MM.1S (cell line): ENCODE measurements at regions not wholly inside any gene's neighbourhood (a gene's known extent, or its start where the extent isn't known, plus 50 kb on each side); places are given as distances from the start of the nearest gene placed in this dataset.

Source experiments
- DNase-seq: peaks from one replicate; pipeline ENCODE4 v3.0.0-alpha.2; 2015
- H2AFZ ChIP-seq: fragments of 300-600 bp; sonication (generic); 2 replicates; pipeline ENCODE4 v1.6.0; 2016; ENCODE audit warnings: antibody characterized with exemption, low read length
- H3F3A ChIP-seq: fragments of 300-600 bp; sonication (generic); 2 replicates; pipeline ENCODE4 v1.6.1; 2016; ENCODE audit warnings: mild to moderate bottlenecking, antibody characterized with exemption, low read length, moderate library complexity, mixed read lengths; ENCODE audit not compliant: insufficient read depth
- H3K27ac ChIP-seq: fragments of 300-600 bp; sonication (generic); 2 replicates; pipeline ENCODE4 v1.5.1; 2016; ENCODE audit warnings: mild to moderate bottlenecking, low read length
- H3K27me3 ChIP-seq: fragments of 300-600 bp; sonication (generic); replicated peaks from 2 replicates; pipeline ENCODE4 v1.6.0; 2016; ENCODE audit warnings: low read length; ENCODE audit not compliant: insufficient read depth
- H3K36me3 ChIP-seq: fragments of 300-600 bp; sonication (generic); replicated peaks from 2 replicates; pipeline ENCODE4 v1.6.1; 2016; ENCODE audit warnings: mild to moderate bottlenecking, low read length, mixed read lengths; ENCODE audit not compliant: insufficient read depth
- H3K4me1 ChIP-seq: fragments of 300-600 bp; sonication (generic); 2 replicates; pipeline ENCODE4 v1.6.1; 2016; ENCODE audit warnings: low read length, mixed read lengths
- H3K4me2 ChIP-seq: fragments of 300-600 bp; sonication (generic); 2 replicates; pipeline ENCODE4 v1.6.0; 2016; ENCODE audit warnings: low read depth, low read length
- H3K4me3 ChIP-seq: fragments of 300-600 bp; sonication (generic); 2 replicates; pipeline ENCODE4 v1.5.1; 2016; ENCODE audit warnings: low read length, mixed read lengths
- H3K79me2 ChIP-seq: fragments of 300-600 bp; sonication (generic); 2 replicates; pipeline ENCODE4 v1.6.1; 2016; ENCODE audit warnings: mixed run types, low read length, mixed read lengths
- H3K9ac ChIP-seq: fragments of 300-600 bp; sonication (generic); 2 replicates; pipeline ENCODE4 v1.6.1; 2016; ENCODE audit warnings: low read length, mixed read lengths
- H3K9me2 ChIP-seq: fragments of 300-600 bp; sonication (generic); replicated peaks from 2 replicates; pipeline ENCODE4 v1.6.1; 2016; ENCODE audit warnings: mild to moderate bottlenecking, low read length, mixed read lengths; ENCODE audit not compliant: insufficient read depth
- H3K9me3 ChIP-seq: fragments of 300-600 bp; sonication (generic); replicated peaks from 2 replicates; pipeline ENCODE4 v1.6.1; 2016; ENCODE audit warnings: mild to moderate bottlenecking, low read length, mixed read lengths; ENCODE audit not compliant: insufficient read depth
- H4K20me1 ChIP-seq: fragments of 300-600 bp; sonication (generic); 2 replicates; pipeline ENCODE4 v1.6.1; 2016; ENCODE audit warnings: mild to moderate bottlenecking, low read length, moderate library complexity, mixed read lengths; ENCODE audit not compliant: insufficient read depth
- EZH2 ChIP-seq: fragments of 300-600 bp; sonication (generic); optimal IDR thresholded peaks from 2 replicates; pipeline ENCODE3; 2017; ENCODE audit warnings: low read depth, mild to moderate bottlenecking, antibody characterized with exemption, low read length, mixed read lengths
- EZH2phosphoT487 ChIP-seq: fragments of 300-600 bp; sonication (generic); IDR thresholded peaks from 2 replicates; pipeline ENCODE4 v1.6.1; 2018; ENCODE audit warnings: antibody characterized with exemption, low read length
- TF ChIP-seq, protein P1 (sequence below): fragments of 300-600 bp; sonication (generic); IDR thresholded peaks from 2 replicates; pipeline ENCODE4 v1.5.1; 2016; ENCODE audit warnings: antibody characterized with exemption, low read length, mixed read lengths

DNA sequence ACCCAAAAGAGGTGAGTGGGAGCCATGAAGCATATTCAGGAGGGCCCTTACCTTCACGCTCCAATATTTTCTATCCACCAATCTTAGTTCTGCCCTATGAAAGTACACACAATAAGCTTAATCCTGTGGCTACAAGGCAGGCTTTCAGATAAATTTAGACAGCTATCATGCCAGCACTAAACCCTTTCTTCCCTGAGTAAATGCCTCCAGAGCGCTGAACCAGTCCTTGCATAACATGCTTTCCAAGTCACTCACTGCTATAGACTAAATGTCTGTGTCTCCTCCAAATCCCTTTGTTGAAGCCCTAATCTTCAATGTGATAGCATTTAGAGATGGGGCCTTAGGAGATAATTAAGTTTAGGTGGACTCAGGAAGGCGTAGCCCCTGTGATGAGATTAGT lies 50.3 kb upstream of the FIBIN start:
- H3K4me1 ChIP-seq: no peaks in the 10 kb centered on the region
- no peaks in the 10 kb centered on the region for H4K20me1 ChIP-seq
- no peak overlapping the region for H3K27ac ChIP-seq
- H3K4me3 ChIP-seq: no peak overlapping the region
- TF ChIP-seq EZH2phosphoT487 (no peak), EZH2 (no peak)
- TF ChIP-seq, protein P1, sequence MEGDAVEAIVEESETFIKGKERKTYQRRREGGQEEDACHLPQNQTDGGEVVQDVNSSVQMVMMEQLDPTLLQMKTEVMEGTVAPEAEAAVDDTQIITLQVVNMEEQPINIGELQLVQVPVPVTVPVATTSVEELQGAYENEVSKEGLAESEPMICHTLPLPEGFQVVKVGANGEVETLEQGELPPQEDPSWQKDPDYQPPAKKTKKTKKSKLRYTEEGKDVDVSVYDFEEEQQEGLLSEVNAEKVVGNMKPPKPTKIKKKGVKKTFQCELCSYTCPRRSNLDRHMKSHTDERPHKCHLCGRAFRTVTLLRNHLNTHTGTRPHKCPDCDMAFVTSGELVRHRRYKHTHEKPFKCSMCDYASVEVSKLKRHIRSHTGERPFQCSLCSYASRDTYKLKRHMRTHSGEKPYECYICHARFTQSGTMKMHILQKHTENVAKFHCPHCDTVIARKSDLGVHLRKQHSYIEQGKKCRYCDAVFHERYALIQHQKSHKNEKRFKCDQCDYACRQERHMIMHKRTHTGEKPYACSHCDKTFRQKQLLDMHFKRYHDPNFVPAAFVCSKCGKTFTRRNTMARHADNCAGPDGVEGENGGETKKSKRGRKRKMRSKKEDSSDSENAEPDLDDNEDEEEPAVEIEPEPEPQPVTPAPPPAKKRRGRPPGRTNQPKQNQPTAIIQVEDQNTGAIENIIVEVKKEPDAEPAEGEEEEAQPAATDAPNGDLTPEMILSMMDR: no peak
- H2AFZ ChIP-seq: no peak overlapping the region
- H3F3A ChIP-seq: no peaks in the 10 kb centered on the region
- no peaks in the 10 kb centered on the region for H3K9me3 ChIP-seq
- no peak overlapping the region for H3K9ac ChIP-seq
- H3K4me2 ChIP-seq: no peak overlapping the region
- H3K27me3 ChIP-seq: no peaks in the 10 kb centered on the region
- no peaks in the 10 kb centered on the region for H3K9me2 ChIP-seq
- no peak for DNase-seq
- no peaks in the 10 kb centered on the region for H3K36me3 ChIP-seq
- no peaks in the 10 kb centered on the region for H3K79me2 ChIP-seq
